ENCODE measurements at regions not wholly inside any gene's neighbourhood (a gene's known extent, or its start where the extent isn't known, plus 50 kb on each side); places are given as distances from the start of the nearest gene placed in this dataset.

- peaks cover 6% of the 10 kb centered on the region; the same call in 1 of the 2 replicates for H3K27me3 Mint-ChIP-seq (ENCODE audit: insufficient read depth)
- no peak overlapping the region for H3K4me3 Mint-ChIP-seq
- no peaks in the 10 kb centered on the region for H3K36me3 Mint-ChIP-seq (ENCODE audit: low read depth)
- TF ChIP-seq, protein P1, sequence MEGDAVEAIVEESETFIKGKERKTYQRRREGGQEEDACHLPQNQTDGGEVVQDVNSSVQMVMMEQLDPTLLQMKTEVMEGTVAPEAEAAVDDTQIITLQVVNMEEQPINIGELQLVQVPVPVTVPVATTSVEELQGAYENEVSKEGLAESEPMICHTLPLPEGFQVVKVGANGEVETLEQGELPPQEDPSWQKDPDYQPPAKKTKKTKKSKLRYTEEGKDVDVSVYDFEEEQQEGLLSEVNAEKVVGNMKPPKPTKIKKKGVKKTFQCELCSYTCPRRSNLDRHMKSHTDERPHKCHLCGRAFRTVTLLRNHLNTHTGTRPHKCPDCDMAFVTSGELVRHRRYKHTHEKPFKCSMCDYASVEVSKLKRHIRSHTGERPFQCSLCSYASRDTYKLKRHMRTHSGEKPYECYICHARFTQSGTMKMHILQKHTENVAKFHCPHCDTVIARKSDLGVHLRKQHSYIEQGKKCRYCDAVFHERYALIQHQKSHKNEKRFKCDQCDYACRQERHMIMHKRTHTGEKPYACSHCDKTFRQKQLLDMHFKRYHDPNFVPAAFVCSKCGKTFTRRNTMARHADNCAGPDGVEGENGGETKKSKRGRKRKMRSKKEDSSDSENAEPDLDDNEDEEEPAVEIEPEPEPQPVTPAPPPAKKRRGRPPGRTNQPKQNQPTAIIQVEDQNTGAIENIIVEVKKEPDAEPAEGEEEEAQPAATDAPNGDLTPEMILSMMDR (IDR thresholded peaks at IDR 0.05) = no peak
- H3K4me1 Mint-ChIP-seq (ENCODE audit: low read depth) = peaks cover 3% of the 10 kb centered on the region
- H3K9me3 Mint-ChIP-seq = no peaks in the 10 kb centered on the region
- no peak for DNase-seq
- H3K27ac Mint-ChIP-seq = no peak overlapping the region
These were observed 103.9 kb upstream of the MB21D2 start for GRCh38 chr3:193021506-193022010.

DNA sequence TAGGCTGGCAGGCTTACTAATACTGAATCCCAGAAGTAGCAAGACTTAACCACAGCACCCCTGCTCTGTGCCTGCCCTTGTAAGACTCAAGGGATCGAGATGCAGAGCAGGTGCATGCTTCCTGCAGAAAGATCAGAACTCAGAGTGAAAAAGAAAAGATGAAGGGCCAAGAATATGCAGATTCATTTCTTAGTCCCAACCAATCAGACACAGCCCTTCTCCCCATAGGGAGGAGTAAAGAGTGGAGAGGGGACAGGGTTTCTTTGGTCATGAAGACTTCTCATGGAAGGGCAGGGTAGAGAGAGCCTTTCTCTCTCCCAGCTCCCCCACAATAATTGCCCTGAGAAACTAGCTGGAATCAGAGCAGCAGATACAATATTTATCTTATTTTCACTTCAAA is 105.6 kb upstream of the MB21D2 start:
- TF ChIP-seq, protein P1 (IDR thresholded peaks at IDR 0.05) = no peak
- Mint-ChIP-seq H3K4me1 (ENCODE audit: low read depth) (no peaks in the 10 kb centered on the region), H3K27ac (no peak overlapping the region), H3K36me3 (ENCODE audit: low read depth) (no peaks in the 10 kb centered on the region), H3K4me3 (no peak overlapping the region), H3K27me3 (ENCODE audit: insufficient read depth) (peaks cover 6% of the 10 kb centered on the region; the same call in 1 of the 2 replicates), H3K9me3 (no peaks in the 10 kb centered on the region)
- DNase-seq = no peak

GRCh38 chr3:193028258-193028657 is 110.6 kb upstream of the MB21D2 start:
- Mint-ChIP-seq H3K27ac (no peak overlapping the region), H3K27me3 (ENCODE audit: insufficient read depth) (no peaks in the 10 kb centered on the region), H3K4me3 (no peak overlapping the region), H3K36me3 (ENCODE audit: low read depth) (no peaks in the 10 kb centered on the region), H3K9me3 (no peaks in the 10 kb centered on the region), H3K4me1 (ENCODE audit: low read depth) (peaks cover 11% of the 10 kb centered on the region; the same call in 1 of the 2 replicates)
- TF ChIP-seq, protein P1 (IDR thresholded peaks at IDR 0.05) = no peak
- DNase-seq = no peak

DNA sequence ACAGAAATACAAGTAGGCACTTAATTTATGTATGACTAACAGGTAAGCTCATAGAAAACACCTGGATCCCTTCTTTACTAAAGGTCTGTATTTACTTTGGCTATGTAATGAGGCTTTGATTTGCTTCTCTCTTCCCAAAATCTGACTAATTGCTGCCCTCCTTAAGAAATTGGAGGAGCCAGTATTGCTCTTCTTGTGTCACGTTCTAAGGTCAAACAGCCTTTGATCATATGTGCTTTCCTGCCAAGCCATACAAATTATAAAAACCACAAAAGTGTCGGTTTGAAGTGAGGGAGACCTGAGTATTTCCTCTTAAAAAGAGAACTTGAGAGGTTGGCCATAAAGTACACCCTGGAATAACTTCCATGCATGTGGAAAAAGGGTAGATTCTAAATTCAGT is 112.1 kb upstream of the MB21D2 start:
- no peaks in the 10 kb centered on the region for H3K9me3 Mint-ChIP-seq
- TF ChIP-seq, protein P1 (IDR thresholded peaks at IDR 0.05) = no peak
- no peak overlapping the region for H3K27ac Mint-ChIP-seq
- no peaks in the 10 kb centered on the region for H3K27me3 Mint-ChIP-seq (ENCODE audit: insufficient read depth)
- H3K36me3 Mint-ChIP-seq (ENCODE audit: low read depth) = no peaks in the 10 kb centered on the region
- H3K4me3 Mint-ChIP-seq = no peak overlapping the region
- DNase-seq = no peak
- peaks cover 11% of the 10 kb centered on the region; the same call in 1 of the 2 replicates for H3K4me1 Mint-ChIP-seq (ENCODE audit: low read depth)

- Mint-ChIP-seq H3K4me3 (no peak overlapping the region), H3K4me1 (ENCODE audit: low read depth) (peaks cover 11% of the 10 kb centered on the region; the same call in 1 of the 2 replicates), H3K27me3 (ENCODE audit: insufficient read depth) (no peaks in the 10 kb centered on the region), H3K36me3 (ENCODE audit: low read depth) (no peaks in the 10 kb centered on the region), H3K27ac (no peak overlapping the region), H3K9me3 (no peaks in the 10 kb centered on the region)
- peak; percentile 18 for DNase-seq
- TF ChIP-seq, protein P1 (IDR thresholded peaks at IDR 0.05) = no peak
These were observed 112.6 kb upstream of the MB21D2 start for GRCh38 chr3:193030276-193030675.

DNA sequence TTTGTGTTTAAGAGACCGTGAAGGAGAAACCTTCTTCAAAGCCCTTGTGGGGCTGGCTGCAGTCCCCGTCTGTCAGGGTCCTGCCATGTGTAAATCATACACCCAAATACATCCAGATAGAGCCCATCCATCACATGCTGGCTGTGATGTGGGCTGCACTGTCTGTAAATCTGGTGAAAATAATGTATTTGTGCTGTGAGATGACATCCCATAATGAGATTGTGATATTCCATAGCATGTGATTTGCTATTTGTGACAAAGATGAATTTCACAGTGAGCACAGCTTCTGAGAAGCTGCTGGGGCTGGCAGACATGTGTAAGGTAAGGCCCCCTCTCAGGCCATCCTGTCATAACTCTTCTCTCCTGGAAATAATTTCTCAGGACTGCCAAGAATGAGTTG is 114.3 kb upstream of the MB21D2 start:
- no peaks in the 10 kb centered on the region for H3K9me3 Mint-ChIP-seq
- no peak for DNase-seq
- no peak overlapping the region for H3K4me3 Mint-ChIP-seq
- H3K36me3 Mint-ChIP-seq (ENCODE audit: low read depth) = no peaks in the 10 kb centered on the region
- H3K4me1 Mint-ChIP-seq (ENCODE audit: low read depth) = peaks cover 11% of the 10 kb centered on the region; the same call in 1 of the 2 replicates
- H3K27ac Mint-ChIP-seq = no peak overlapping the region
- H3K27me3 Mint-ChIP-seq (ENCODE audit: insufficient read depth) = no peaks in the 10 kb centered on the region
- TF ChIP-seq, protein P1 (IDR thresholded peaks at IDR 0.05) = no peak

All from HFFc6 (cell line).